Testis (tissue), 2 donors: ENCODE measurements at regions not wholly inside any gene's neighbourhood (a gene's known extent, or its start where the extent isn't known, plus 50 kb on each side); places are given as distances from the start of the nearest gene placed in this dataset.

Source experiments
- DNase-seq: peaks from one replicate; pipeline ENCODE4 v3.0.0-alpha.2; 2019
- H3K27ac ChIP-seq, 2 donors: fragments of 200-600 bp; sonication (generic); one replicate each; pipeline ENCODE4 v1.5.1; 2019
- H3K27me3 ChIP-seq: fragments of 200-600 bp; sonication (generic); one replicate; pipeline ENCODE4 v1.5.1; 2019
- H3K36me3 ChIP-seq: fragments of 200-600 bp; sonication (generic); one replicate; pipeline ENCODE4 v1.5.1; 2017; ENCODE audit warnings: low read depth; ENCODE audit errors: missing control alignments
- H3K4me1 ChIP-seq: fragments of 200-600 bp; sonication (generic); one replicate; pipeline ENCODE4 v1.5.1; 2019
- H3K4me3 ChIP-seq, 2 donors: fragments of 200-600 bp; sonication (generic); one replicate each; pipeline ENCODE4 v1.5.1; 2017 to 2019
- H3K9me3 ChIP-seq: fragments of 200-600 bp; sonication (generic); one replicate; pipeline ENCODE4 v1.5.1; 2017
- CTCF ChIP-seq, 3 experiments: fragments of 450-650 bp in 2 of 3; fragments of 200-600 bp in 1 of 3; sonication (generic) in 1 of 3; IDR thresholded peaks; one replicate each; pipeline ENCODE4 v1.5.1; 2016 to 2019; ENCODE audit warnings: antibody characterized with exemption in 3 of 3, mild to moderate bottlenecking in 2 of 3, moderate library complexity in 1 of 3
- POLR2A ChIP-seq: fragments of 450-650 bp; IDR thresholded peaks from one replicate; pipeline ENCODE4 v1.6.1; 2017; ENCODE audit warnings: antibody characterized with exemption, mild to moderate bottlenecking, moderate library complexity
- WGBS, 2 donors: methylation state at CpG; one replicate each; pipeline ENCODE4 v1.1.5; 2018; 5-methylcytosine and 5-hydroxymethylcytosine counted together
- intact Hi-C: fragments of 100-400 bp; cut with DNase I; formaldehyde crosslinking; loops from one replicate; pipeline ENCODE4 v1.15.1; 2023; ENCODE audit warnings: low total_unique reads

DNA sequence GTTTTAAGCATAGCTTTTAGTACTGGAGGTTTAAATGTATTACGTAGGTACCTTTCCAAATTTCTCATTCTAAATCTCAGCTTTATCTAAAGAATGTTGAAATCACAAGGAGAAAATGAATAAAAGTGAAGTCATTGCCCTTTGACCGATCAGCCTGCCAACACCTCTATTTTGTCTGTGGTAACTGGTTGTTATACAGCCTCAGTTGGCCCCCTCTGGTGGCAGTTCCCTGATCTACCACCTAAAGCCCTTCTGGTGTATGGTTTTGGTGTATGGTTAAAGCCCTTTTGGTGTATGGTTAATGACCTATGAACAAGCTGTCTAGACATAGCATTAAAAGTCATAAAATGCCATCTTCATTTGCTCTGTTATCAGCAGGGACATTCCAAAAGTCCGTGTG is 378.2 kb upstream of the AZI2 start:
- Histone ChIP-seq H3K36me3 (no peaks in the 10 kb centered on the region), H3K4me3 (no peak overlapping the region), H3K9me3 (no peaks in the 10 kb centered on the region), H3K4me1 (no peaks in the 10 kb centered on the region), H3K27me3 (no peaks in the 10 kb centered on the region), H3K27ac (no peak overlapping the region)
- WGBS, 2 donors: 59 to 69% methylated on average over 3 of the region's 3 CpGs
- peak; percentile 74 for DNase-seq
- TF ChIP-seq CTCF (IDR thresholded peaks at IDR 0.05) (peak; percentile 27 to 43 (median 37)), POLR2A (no peak)
- intact Hi-C loops: no loop called here

GRCh38 chr3:28727307-28727706 is 378.7 kb upstream of the AZI2 start:
- H3K27me3 ChIP-seq: no peaks in the 10 kb centered on the region
- no peaks in the 10 kb centered on the region for H3K36me3 ChIP-seq
- DNase-seq: no peak
- no peak overlapping the region for H3K4me3 ChIP-seq
- TF ChIP-seq CTCF (IDR thresholded peaks at IDR 0.05) (no peak), POLR2A (no peak)
- H3K9me3 ChIP-seq: no peaks in the 10 kb centered on the region
- H3K4me1 ChIP-seq: no peaks in the 10 kb centered on the region
- H3K27ac ChIP-seq: no peak overlapping the region
- intact Hi-C loops: no loop called here

DNA sequence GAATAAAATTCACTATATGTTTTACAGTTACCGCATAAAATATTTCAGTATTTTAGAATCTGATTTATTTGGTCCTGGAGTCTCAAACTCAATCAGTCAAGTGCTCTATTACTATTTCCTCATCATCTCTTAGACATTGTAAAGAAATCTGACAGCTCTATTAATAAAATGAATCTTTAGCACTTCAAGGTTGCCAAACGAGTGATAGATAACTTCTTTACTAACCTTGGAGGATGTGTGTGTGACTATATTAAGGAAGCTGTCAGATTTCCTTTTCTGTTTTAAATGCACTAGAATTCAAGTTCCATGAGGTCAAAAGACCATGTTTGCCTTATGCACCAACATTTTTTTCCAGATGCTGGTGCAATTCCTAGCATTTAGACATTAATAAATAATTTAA is 389.8 kb upstream of the AZI2 start:
- Histone ChIP-seq H3K4me3 (no peak overlapping the region), H3K27me3 (no peaks in the 10 kb centered on the region), H3K9me3 (no peaks in the 10 kb centered on the region), H3K27ac (no peak overlapping the region), H3K4me1 (no peaks in the 10 kb centered on the region), H3K36me3 (no peaks in the 10 kb centered on the region)
- intact Hi-C loops: no loop called here
- no peak for DNase-seq
- WGBS, 2 donors: 74 to 82% methylated on average over 2 of the region's 2 CpGs
- TF ChIP-seq CTCF (IDR thresholded peaks at IDR 0.05): no peak
- TF ChIP-seq POLR2A: no peak

- intact Hi-C loops: no loop called here
- 46 to 55% methylated on average over 1 of the region's 1 CpG for WGBS, 2 donors
- H3K4me3 ChIP-seq: no peak overlapping the region
- H3K9me3 ChIP-seq: no peaks in the 10 kb centered on the region
- DNase-seq: no peak
- no peaks in the 10 kb centered on the region for H3K27me3 ChIP-seq
- H3K36me3 ChIP-seq: no peaks in the 10 kb centered on the region
- no peak overlapping the region for H3K27ac ChIP-seq
- no peaks in the 10 kb centered on the region for H3K4me1 ChIP-seq
- TF ChIP-seq POLR2A (no peak), CTCF (IDR thresholded peaks at IDR 0.05) (no peak)
These were observed 391.0 kb upstream of the AZI2 start for GRCh38 chr3:28739647-28740046.

DNA sequence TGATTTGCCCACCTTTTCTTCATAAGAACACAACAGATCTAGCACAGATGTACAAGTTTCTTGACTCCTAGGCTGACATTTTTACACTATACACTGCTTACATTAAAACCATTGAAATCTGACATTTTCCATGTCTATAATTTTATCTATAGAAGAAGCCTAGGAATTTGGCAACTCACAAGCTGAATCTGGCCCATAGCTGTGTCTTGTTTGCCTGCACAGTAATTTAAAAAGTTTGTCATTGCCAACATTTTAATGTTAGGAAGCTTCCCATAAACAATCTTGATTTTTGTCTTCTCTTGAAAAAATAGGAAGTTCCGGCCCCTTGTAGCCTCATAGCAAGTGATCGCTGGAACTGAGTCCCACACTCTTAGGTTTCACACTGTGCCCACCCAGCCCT is 394.6 kb upstream of the AZI2 start:
- no peaks in the 10 kb centered on the region for H3K4me1 ChIP-seq
- WGBS, 2 donors: 97 to 99% methylated on average over 2 of the region's 2 CpGs
- no peak overlapping the region for H3K27ac ChIP-seq
- no peak for DNase-seq
- H3K27me3 ChIP-seq: no peaks in the 10 kb centered on the region
- no peak for TF ChIP-seq POLR2A
- TF ChIP-seq CTCF (IDR thresholded peaks at IDR 0.05): no peak
- no peaks in the 10 kb centered on the region for H3K36me3 ChIP-seq
- intact Hi-C loops: no loop called here
- no peak overlapping the region for H3K4me3 ChIP-seq
- no peaks in the 10 kb centered on the region for H3K9me3 ChIP-seq
